ENCODE measurements at regions not wholly inside any gene's neighbourhood (a gene's known extent, or its start where the extent isn't known, plus 50 kb on each side); places are given as distances from the start of the nearest gene placed in this dataset.

- TF ChIP-seq, protein P1, sequence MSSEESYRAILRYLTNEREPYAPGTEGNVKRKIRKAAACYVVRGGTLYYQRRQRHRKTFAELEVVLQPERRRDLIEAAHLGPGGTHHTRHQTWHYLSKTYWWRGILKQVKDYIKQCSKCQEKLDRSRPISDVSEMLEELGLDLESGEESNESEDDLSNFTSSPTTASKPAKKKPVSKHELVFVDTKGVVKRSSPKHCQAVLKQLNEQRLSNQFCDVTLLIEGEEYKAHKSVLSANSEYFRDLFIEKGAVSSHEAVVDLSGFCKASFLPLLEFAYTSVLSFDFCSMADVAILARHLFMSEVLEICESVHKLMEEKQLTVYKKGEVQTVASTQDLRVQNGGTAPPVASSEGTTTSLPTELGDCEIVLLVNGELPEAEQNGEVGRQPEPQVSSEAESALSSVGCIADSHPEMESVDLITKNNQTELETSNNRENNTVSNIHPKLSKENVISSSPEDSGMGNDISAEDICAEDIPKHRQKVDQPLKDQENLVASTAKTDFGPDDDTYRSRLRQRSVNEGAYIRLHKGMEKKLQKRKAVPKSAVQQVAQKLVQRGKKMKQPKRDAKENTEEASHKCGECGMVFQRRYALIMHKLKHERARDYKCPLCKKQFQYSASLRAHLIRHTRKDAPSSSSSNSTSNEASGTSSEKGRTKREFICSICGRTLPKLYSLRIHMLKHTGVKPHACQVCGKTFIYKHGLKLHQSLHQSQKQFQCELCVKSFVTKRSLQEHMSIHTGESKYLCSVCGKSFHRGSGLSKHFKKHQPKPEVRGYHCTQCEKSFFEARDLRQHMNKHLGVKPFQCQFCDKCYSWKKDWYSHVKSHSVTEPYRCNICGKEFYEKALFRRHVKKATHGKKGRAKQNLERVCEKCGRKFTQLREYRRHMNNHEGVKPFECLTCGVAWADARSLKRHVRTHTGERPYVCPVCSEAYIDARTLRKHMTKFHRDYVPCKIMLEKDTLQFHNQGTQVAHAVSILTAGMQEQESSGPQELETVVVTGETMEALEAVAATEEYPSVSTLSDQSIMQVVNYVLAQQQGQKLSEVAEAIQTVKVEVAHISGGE (tag by site-specific recombination; conservative IDR thresholded peaks at IDR 0.05; ENCODE audit: low read depth): no peak
- TF ChIP-seq ZNF830 (tag by site-specific recombination; IDR thresholded peaks at IDR 0.05; ENCODE audit: low read depth) (no peak), ZNF426 (tag by site-specific recombination; IDR thresholded peaks at IDR 0.05) (no peak), ZNF239 (tag by site-specific recombination; IDR thresholded peaks at IDR 0.05) (no peak), ZNF501 (tag by site-specific recombination; IDR thresholded peaks at IDR 0.05) (no peak), ZNF133 (tag by site-specific recombination; IDR thresholded peaks at IDR 0.05) (no peak), SCRT2 (tag by site-specific recombination; IDR thresholded peaks at IDR 0.05) (no peak), ZBTB44 (tag by site-specific recombination; IDR thresholded peaks at IDR 0.05) (no peak)
- TF ChIP-seq, protein P2, sequence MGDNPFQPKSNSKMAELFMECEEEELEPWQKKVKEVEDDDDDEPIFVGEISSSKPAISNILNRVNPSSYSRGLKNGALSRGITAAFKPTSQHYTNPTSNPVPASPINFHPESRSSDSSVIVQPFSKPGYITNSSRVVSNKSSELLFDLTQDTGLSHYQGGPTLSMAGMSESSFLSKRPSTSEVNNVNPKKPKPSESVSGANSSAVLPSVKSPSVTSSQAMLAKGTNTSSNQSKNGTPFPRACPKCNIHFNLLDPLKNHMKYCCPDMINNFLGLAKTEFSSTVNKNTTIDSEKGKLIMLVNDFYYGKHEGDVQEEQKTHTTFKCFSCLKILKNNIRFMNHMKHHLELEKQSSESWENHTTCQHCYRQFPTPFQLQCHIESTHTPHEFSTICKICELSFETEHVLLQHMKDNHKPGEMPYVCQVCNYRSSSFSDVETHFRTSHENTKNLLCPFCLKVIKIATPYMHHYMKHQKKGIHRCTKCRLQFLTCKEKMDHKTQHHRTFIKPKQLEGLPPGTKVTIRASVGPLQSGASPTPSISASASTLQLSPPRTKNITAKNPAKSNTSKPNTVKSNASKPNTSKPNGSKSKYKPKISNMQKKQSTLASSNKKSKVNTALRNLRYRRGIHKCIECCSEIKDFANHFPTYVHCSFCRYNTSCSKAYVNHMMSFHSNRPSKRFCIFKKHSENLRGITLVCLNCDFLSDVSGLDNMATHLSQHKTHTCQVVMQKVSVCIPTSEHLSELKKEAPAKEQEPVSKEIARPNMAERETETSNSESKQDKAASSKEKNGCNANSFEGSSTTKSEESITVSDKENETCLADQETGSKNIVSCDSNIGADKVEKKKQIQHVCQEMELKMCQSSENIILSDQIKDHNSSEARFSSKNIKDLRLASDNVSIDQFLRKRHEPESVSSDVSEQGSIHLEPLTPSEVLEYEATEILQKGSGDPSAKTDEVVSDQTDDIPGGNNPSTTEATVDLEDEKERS (tag by site-specific recombination; IDR thresholded peaks at IDR 0.05): no peak
Measured at GRCh38 chr1:94754570-94754969, 65.6 kb upstream of the SLC44A3 start (continued).

- ChIA-PET POLR2A (no interaction called here), CTCF (no interaction called here)
- Histone ChIP-seq H3K9me3 (ENCODE audit: control insufficient read depth, insufficient read depth, low read depth, low read length) (no peaks in the 10 kb centered on the region), H3K4me3 (ENCODE audit: low read depth, low read length) (no peak overlapping the region), H3K36me3 (ENCODE audit: control insufficient read depth in 2 of 2, insufficient read depth in 1 of 2, low read length in 2 of 2) (no peaks in the 10 kb centered on the region), H3K4me1 (ENCODE audit: control insufficient read depth, insufficient read depth, low read length) (no peaks in the 10 kb centered on the region), H3K27ac (ENCODE audit: extremely low read depth, low read depth, low read length) (no peak overlapping the region)
- TF ChIP-seq MYNN (tag by site-specific recombination; IDR thresholded peaks at IDR 0.05; ENCODE audit: borderline replicate concordance) (no peak), ZBTB48 (tag by site-specific recombination; IDR thresholded peaks at IDR 0.05) (no peak), ATF2 (tag by site-specific recombination; IDR thresholded peaks at IDR 0.05; ENCODE audit: low read depth) (no peak), ZNF530 (tag by site-specific recombination; IDR thresholded peaks at IDR 0.05; ENCODE audit: low read depth) (no peak), ZNF48 (tag by site-specific recombination; IDR thresholded peaks at IDR 0.05) (no peak), ZNF341 (tag by site-specific recombination; IDR thresholded peaks at IDR 0.05; ENCODE audit: low read depth) (no peak), ZNF266 (tag by site-specific recombination; IDR thresholded peaks at IDR 0.05; ENCODE audit: low read depth) (no peak), ZFP69B (tag by site-specific recombination; IDR thresholded peaks at IDR 0.05) (no peak), ZNF660 (tag by site-specific recombination; IDR thresholded peaks at IDR 0.05) (no peak), ZSCAN30 (tag by site-specific recombination; IDR thresholded peaks at IDR 0.05) (no peak), ZBTB26 (tag by site-specific recombination; optimal IDR thresholded peaks at IDR 0.05) (no peak), ZNF548 (tag by site-specific recombination; IDR thresholded peaks at IDR 0.05) (no peak)
- TF ChIP-seq, protein P3, sequence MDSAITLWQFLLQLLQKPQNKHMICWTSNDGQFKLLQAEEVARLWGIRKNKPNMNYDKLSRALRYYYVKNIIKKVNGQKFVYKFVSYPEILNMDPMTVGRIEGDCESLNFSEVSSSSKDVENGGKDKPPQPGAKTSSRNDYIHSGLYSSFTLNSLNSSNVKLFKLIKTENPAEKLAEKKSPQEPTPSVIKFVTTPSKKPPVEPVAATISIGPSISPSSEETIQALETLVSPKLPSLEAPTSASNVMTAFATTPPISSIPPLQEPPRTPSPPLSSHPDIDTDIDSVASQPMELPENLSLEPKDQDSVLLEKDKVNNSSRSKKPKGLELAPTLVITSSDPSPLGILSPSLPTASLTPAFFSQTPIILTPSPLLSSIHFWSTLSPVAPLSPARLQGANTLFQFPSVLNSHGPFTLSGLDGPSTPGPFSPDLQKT (IDR thresholded peaks at IDR 0.05; ENCODE audit: borderline replicate concordance, low read depth, low read length): no peak
Measured at GRCh38 chr1:94754095-94754494, 66.1 kb upstream of the SLC44A3 start.
